ENCODE measurements at regions not wholly inside any gene's neighbourhood (a gene's known extent, or its start where the extent isn't known, plus 50 kb on each side); places are given as distances from the start of the nearest gene placed in this dataset.

GRCh38 chr15:79516155-79516554, 84.0 kb downstream of the MINAR1 start:
- TF ChIP-seq CTCF (IDR thresholded peaks at IDR 0.05) (no peak), POLR2A (IDR thresholded peaks at IDR 0.05) (no peak)
